ENCODE measurements at regions not wholly inside any gene's neighbourhood (a gene's known extent, or its start where the extent isn't known, plus 50 kb on each side); places are given as distances from the start of the nearest gene placed in this dataset.
"Not testable (repeated sequence)": the region's sequence is repeated elsewhere in the genome, so short reads cannot be mapped to it uniquely, and the experiment has no call there.

GRCh38 chrX:79026742-79027141 is 81.6 kb downstream of the P2RY10 start:
- H3K27me3 ChIP-seq (ENCODE audit: low read depth); DNase-seq; H3K27ac ChIP-seq (replicated peaks); H3K4me3 ChIP-seq; H3K36me3 ChIP-seq; H3K4me1 ChIP-seq; intact Hi-C loops (cut with micrococcal nuclease); H3K9me3 ChIP-seq (replicated peaks): not testable (repeated sequence)

DNA sequence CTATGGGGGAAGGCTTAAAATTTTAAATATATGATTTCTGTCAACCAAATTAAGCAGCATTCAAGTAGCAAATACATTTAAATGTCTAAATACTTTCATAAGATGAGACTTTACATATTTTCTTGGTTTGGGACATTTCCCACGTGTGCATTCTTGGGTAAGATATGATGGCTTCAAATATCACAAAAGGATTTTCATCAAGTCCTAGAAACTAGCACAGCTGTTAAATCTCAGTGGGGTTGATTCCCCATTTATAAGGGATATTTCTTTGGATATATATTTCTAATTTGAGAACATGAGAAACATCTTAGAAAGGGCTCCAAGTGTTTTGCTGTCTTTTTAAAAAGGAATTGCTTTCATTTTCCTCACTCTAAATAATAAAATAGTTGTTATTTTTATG is 90.2 kb downstream of the P2RY10 start:
- TF ChIP-seq, protein P1, sequence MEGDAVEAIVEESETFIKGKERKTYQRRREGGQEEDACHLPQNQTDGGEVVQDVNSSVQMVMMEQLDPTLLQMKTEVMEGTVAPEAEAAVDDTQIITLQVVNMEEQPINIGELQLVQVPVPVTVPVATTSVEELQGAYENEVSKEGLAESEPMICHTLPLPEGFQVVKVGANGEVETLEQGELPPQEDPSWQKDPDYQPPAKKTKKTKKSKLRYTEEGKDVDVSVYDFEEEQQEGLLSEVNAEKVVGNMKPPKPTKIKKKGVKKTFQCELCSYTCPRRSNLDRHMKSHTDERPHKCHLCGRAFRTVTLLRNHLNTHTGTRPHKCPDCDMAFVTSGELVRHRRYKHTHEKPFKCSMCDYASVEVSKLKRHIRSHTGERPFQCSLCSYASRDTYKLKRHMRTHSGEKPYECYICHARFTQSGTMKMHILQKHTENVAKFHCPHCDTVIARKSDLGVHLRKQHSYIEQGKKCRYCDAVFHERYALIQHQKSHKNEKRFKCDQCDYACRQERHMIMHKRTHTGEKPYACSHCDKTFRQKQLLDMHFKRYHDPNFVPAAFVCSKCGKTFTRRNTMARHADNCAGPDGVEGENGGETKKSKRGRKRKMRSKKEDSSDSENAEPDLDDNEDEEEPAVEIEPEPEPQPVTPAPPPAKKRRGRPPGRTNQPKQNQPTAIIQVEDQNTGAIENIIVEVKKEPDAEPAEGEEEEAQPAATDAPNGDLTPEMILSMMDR (IDR thresholded peaks at IDR 0.05; ENCODE audit: borderline replicate concordance): no peak
- H3K9me3 ChIP-seq (replicated peaks): no peaks in the 10 kb centered on the region
- H3K4me3 ChIP-seq: no peak overlapping the region
- H3K4me1 ChIP-seq: no peaks in the 10 kb centered on the region
- DNase-seq: no peak
- H3K36me3 ChIP-seq: no peaks in the 10 kb centered on the region
- no peak overlapping the region for H3K27ac ChIP-seq (replicated peaks)
- no peaks in the 10 kb centered on the region for H3K27me3 ChIP-seq (ENCODE audit: low read depth)
- intact Hi-C loops (cut with micrococcal nuclease): no loop called here

DNA sequence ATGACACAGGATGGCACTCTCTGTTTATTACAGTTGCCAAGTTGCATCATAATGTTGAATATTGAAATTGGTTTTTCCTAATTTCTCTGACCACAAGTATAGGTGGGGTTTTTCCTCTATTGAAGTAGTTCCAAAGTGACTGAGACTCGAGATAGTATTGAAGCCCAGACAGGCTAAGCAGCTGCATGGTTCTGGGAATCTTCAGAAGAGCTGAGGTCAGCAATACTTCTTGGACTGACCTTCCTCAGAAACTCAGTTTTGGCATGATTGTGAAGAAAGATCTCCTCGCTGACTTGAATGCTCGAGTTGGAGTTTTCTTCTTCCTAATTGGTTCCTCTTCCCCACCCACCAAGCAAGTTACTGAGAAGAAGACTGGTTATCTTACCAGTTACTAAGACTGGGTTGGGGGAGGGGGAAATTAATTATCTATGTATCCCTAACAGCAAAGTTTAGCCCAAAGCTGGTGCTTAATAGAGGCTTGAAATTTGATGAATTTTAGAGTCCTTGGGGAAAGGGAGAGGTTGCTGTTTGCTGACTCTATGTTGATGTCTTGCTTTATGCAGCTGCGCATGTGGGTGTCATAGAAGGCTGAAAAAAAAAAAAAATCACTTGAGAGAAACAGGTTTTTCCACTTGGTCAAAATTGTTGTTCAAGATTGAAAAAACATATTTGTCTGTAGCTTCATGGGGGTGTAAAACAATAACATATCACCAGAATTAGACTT is 91.1 kb downstream of the P2RY10 start:
- Histone ChIP-seq H3K9me3 (replicated peaks) (no peaks in the 10 kb centered on the region), H3K27me3 (ENCODE audit: low read depth) (no peaks in the 10 kb centered on the region), H3K36me3 (no peaks in the 10 kb centered on the region), H3K27ac (replicated peaks) (no peak overlapping the region), H3K4me1 (no peaks in the 10 kb centered on the region), H3K4me3 (no peak overlapping the region)
- DNase-seq: no peak
- TF ChIP-seq, protein P1 (IDR thresholded peaks at IDR 0.05; ENCODE audit: borderline replicate concordance): no peak
- intact Hi-C loops (cut with micrococcal nuclease): no loop called here

- Histone ChIP-seq H3K36me3 (no peaks in the 10 kb centered on the region), H3K27me3 (ENCODE audit: low read depth) (no peaks in the 10 kb centered on the region), H3K4me3 (no peak overlapping the region), H3K4me1 (no peaks in the 10 kb centered on the region), H3K9me3 (replicated peaks) (peaks cover 8% of the 10 kb centered on the region), H3K27ac (replicated peaks) (no peak overlapping the region)
- intact Hi-C loops (cut with micrococcal nuclease): no loop called here
- DNase-seq: no peak
- TF ChIP-seq, protein P1 (IDR thresholded peaks at IDR 0.05; ENCODE audit: borderline replicate concordance): no peak
Measured at GRCh38 chrX:79065696-79066095, 78.8 kb upstream of the GPR174 start.

DNA sequence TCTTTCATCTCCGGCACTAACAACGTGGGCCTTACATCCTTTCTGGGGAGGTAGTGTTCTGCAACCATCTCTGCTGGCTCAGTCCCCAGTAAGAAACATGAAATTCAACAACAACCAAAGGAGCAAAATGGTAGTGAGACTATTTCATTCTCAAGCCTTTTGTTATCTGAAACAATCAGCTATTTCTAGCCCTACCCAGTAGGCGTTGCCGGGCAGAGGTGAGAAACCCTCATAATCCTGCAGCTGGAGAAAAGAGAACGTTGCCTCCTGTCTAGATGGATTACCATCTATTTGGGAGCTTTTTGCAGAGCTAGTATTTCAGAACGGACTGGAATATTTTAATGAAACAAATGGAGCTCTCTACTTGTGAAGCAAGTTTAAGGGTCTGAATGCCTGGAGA is 66.4 kb upstream of the GPR174 start:
- intact Hi-C loops (cut with micrococcal nuclease): no loop called here
- TF ChIP-seq, protein P1 (IDR thresholded peaks at IDR 0.05; ENCODE audit: borderline replicate concordance): no peak
- Histone ChIP-seq H3K9me3 (replicated peaks) (peaks cover 5% of the 10 kb centered on the region), H3K4me1 (peaks cover 3% of the 10 kb centered on the region), H3K36me3 (no peaks in the 10 kb centered on the region), H3K27ac (replicated peaks) (no peak overlapping the region), H3K4me3 (no peak overlapping the region), H3K27me3 (ENCODE audit: low read depth) (no peaks in the 10 kb centered on the region)
- no peak for DNase-seq

GRCh38 chrX:79079477-79079876 is 65.0 kb upstream of the GPR174 start:
- peaks cover 3% of the 10 kb centered on the region for H3K4me1 ChIP-seq
- H3K36me3 ChIP-seq: no peaks in the 10 kb centered on the region
- intact Hi-C loops (cut with micrococcal nuclease): no loop called here
- H3K27me3 ChIP-seq (ENCODE audit: low read depth): no peaks in the 10 kb centered on the region
- DNase-seq: no peak
- no peak overlapping the region for H3K4me3 ChIP-seq
- TF ChIP-seq, protein P1 (IDR thresholded peaks at IDR 0.05; ENCODE audit: borderline replicate concordance): no peak
- H3K9me3 ChIP-seq (replicated peaks): peaks cover 5% of the 10 kb centered on the region
- H3K27ac ChIP-seq (replicated peaks): no peak overlapping the region
